ENCODE measurements at regions not wholly inside any gene's neighbourhood (a gene's known extent, or its start where the extent isn't known, plus 50 kb on each side); places are given as distances from the start of the nearest gene placed in this dataset.

- Histone ChIP-seq H3K4me3 (no peak overlapping the region), H3K27me3 (no peaks in the 10 kb centered on the region), H3K4me1 (ENCODE audit: low read depth) (no peaks in the 10 kb centered on the region)
Measured at GRCh38 chr20:48057251-48057650, 272.0 kb upstream of the SULF2 start.

GRCh38 chr20:48056218-48056617 lies 270.9 kb upstream of the SULF2 start:
- Histone ChIP-seq H3K4me3 (no peak overlapping the region), H3K36me3 (no peaks in the 10 kb centered on the region), H3K9me3 (ENCODE audit: low read depth) (no peaks in the 10 kb centered on the region), H3K27me3 (no peaks in the 10 kb centered on the region), H3K4me1 (ENCODE audit: low read depth) (no peaks in the 10 kb centered on the region), H3K27ac (no peak overlapping the region)
- no peak for DNase-seq (ENCODE audit: low read depth in 1 of 2, low spot score in 1 of 2)
- TF ChIP-seq, protein P1, sequence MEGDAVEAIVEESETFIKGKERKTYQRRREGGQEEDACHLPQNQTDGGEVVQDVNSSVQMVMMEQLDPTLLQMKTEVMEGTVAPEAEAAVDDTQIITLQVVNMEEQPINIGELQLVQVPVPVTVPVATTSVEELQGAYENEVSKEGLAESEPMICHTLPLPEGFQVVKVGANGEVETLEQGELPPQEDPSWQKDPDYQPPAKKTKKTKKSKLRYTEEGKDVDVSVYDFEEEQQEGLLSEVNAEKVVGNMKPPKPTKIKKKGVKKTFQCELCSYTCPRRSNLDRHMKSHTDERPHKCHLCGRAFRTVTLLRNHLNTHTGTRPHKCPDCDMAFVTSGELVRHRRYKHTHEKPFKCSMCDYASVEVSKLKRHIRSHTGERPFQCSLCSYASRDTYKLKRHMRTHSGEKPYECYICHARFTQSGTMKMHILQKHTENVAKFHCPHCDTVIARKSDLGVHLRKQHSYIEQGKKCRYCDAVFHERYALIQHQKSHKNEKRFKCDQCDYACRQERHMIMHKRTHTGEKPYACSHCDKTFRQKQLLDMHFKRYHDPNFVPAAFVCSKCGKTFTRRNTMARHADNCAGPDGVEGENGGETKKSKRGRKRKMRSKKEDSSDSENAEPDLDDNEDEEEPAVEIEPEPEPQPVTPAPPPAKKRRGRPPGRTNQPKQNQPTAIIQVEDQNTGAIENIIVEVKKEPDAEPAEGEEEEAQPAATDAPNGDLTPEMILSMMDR (IDR thresholded peaks at IDR 0.05; ENCODE audit: low read depth, low read length) = no peak

More at GRCh38 chr20:48057251-48057650, 272.0 kb upstream of the SULF2 start:
- Histone ChIP-seq H3K36me3 (no peaks in the 10 kb centered on the region), H3K9me3 (ENCODE audit: low read depth) (no peaks in the 10 kb centered on the region), H3K27ac (no peak overlapping the region)
- TF ChIP-seq, protein P1 (IDR thresholded peaks at IDR 0.05; ENCODE audit: low read depth, low read length) = no peak
- no peak for DNase-seq (ENCODE audit: low read depth in 1 of 2, low spot score in 1 of 2)

- TF ChIP-seq, protein P1 (IDR thresholded peaks at IDR 0.05; ENCODE audit: low read depth, low read length) = no peak
- Histone ChIP-seq H3K9me3 (ENCODE audit: low read depth) (no peaks in the 10 kb centered on the region), H3K27me3 (no peaks in the 10 kb centered on the region), H3K4me3 (no peak overlapping the region), H3K36me3 (no peaks in the 10 kb centered on the region), H3K4me1 (ENCODE audit: low read depth) (no peaks in the 10 kb centered on the region), H3K27ac (no peak overlapping the region)
- no peak for DNase-seq (ENCODE audit: low read depth in 1 of 2, low spot score in 1 of 2)
Measured at GRCh38 chr20:48054051-48054450, 268.8 kb upstream of the SULF2 start.

- no peaks in the 10 kb centered on the region for H3K36me3 ChIP-seq
- no peaks in the 10 kb centered on the region for H3K4me1 ChIP-seq (ENCODE audit: low read depth)
- TF ChIP-seq, protein P1 (IDR thresholded peaks at IDR 0.05; ENCODE audit: low read depth, low read length) = no peak
- H3K27me3 ChIP-seq = no peaks in the 10 kb centered on the region
- no peak overlapping the region for H3K4me3 ChIP-seq
- no peaks in the 10 kb centered on the region for H3K9me3 ChIP-seq (ENCODE audit: low read depth)
- no peak overlapping the region for H3K27ac ChIP-seq
- DNase-seq (ENCODE audit: low read depth in 1 of 2, low spot score in 1 of 2) = peak in 1 of 2 donors; percentile 55
Measured at GRCh38 chr20:48052475-48052835, 267.2 kb upstream of the SULF2 start.

DNA sequence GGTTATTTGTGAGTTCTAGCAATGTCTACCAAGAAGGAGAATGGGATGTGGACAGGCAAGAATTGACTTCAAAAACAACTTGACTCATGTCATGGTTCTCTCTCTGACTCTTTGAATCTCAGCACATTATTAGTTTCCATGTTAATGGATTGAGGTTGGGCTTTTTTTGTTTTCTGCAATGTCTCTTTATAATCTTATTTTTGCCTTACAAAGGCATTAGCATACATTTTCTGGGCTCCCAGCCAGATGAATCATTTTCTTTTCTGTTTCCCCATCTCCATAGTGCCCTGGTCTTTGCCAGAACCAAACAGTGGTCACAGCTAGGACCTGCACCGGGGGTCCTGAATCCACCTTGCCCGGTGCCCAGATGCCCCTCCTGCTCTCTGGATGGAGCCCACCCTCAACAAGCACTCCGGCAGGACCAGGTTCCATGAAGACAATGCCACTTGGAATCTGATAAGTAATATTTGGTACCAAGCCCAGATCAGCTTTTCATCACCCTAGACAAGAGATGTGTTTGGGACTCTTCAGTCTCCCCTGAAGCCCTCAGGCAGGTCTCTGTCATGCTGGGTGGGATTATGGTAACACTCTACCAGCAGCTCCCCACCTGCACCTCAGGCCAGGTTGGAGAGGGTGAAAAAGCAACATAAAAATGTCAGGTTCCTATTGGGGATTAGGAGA lies 266.7 kb upstream of the SULF2 start:
- no peak overlapping the region for H3K27ac ChIP-seq

More for the DNA sequence above, 266.7 kb upstream of the SULF2 start:
- no peaks in the 10 kb centered on the region for H3K9me3 ChIP-seq (ENCODE audit: low read depth)
- H3K36me3 ChIP-seq = no peaks in the 10 kb centered on the region
- TF ChIP-seq, protein P1 (IDR thresholded peaks at IDR 0.05; ENCODE audit: low read depth, low read length) = no peak
- no peak overlapping the region for H3K4me3 ChIP-seq
- no peaks in the 10 kb centered on the region for H3K4me1 ChIP-seq (ENCODE audit: low read depth)
- H3K27me3 ChIP-seq = no peaks in the 10 kb centered on the region
- DNase-seq (ENCODE audit: low read depth in 1 of 2, low spot score in 1 of 2) = peak in 1 of 2 donors; percentile 94
